ENCODE measurements at regions not wholly inside any gene's neighbourhood (a gene's known extent, or its start where the extent isn't known, plus 50 kb on each side); places are given as distances from the start of the nearest gene placed in this dataset.

GRCh38 chr2:174694196-174694878, 69.9 kb downstream of the CHRNA1 start:
- Histone ChIP-seq H3K9ac (ENCODE audit: low read length) (no peak overlapping the region), H3K36me3 (replicated peaks in 1 of 2; ENCODE audit: control extremely low read depth in 1 of 2, control insufficient read depth in 1 of 2, extremely low read depth in 1 of 2, insufficient read depth in 2 of 2, low read length in 1 of 2) (no peaks in the 10 kb centered on the region), H3K4me1 (ENCODE audit: control insufficient read depth in 2 of 2, insufficient read depth in 2 of 2, low read length in 2 of 2) (no peaks in the 10 kb centered on the region), H3K27ac (ENCODE audit: low read length in 2 of 2) (no peak overlapping the region), H3K4me2 (replicated peaks; ENCODE audit: low read depth, low read length, poor library complexity, severe bottlenecking) (no peak overlapping the region), H2AFZ (ENCODE audit: insufficient read depth, low read depth, low read length, poor library complexity, severe bottlenecking) (no peak overlapping the region), H4K20me1 (ENCODE audit: control insufficient read depth, insufficient read depth, low read length, poor library complexity, severe bottlenecking) (no peaks in the 10 kb centered on the region), H3K27me3 (replicated peaks in 1 of 4; ENCODE audit: control extremely low read depth in 1 of 4, control insufficient read depth in 3 of 4, insufficient read depth in 4 of 4, low read length in 3 of 4) (peaks cover 0 to 22% (median 0%) of the 10 kb centered on the region in 4 experiments), H3K4me3 (ENCODE audit: control extremely low read depth in 1 of 5, extremely low read depth in 1 of 5, insufficient read depth in 1 of 5, low read depth in 2 of 5, low read length in 4 of 5) (no peak overlapping the region), H3K79me2 (ENCODE audit: control insufficient read depth, insufficient read depth, low read length) (no peaks in the 10 kb centered on the region), H3K9me3 (ENCODE audit: control extremely low read depth in 1 of 3, control insufficient read depth in 2 of 3, insufficient read depth in 1 of 3, low read length in 2 of 3) (no peaks in the 10 kb centered on the region)
- Mint-ChIP-seq H3K27ac (no peak overlapping the region), H3K4me3 (no peak overlapping the region), H3K9me3 (ENCODE audit: insufficient read depth) (no peaks in the 10 kb centered on the region), H3K4me1 (no peaks in the 10 kb centered on the region), H3K27me3 (peaks cover 17% of the 10 kb centered on the region)
- DNase-seq: no peak
- ATAC-seq (ENCODE audit: low read depth): no peak
- intact Hi-C loops (cut with micrococcal nuclease): no loop called here
- ChIA-PET POLR2A (no interaction called here), CTCF (interaction anchor here (1.0 to 9.8 kb wide), 13 partner anchors 6 to 231 kb away, joined by 3 to 110 read pairs (median 4); partner anchors contain the start of gene WIPF1)
- TF ChIP-seq EZH2 (IDR thresholded peaks at IDR 0.05; ENCODE audit: borderline replicate concordance, insufficient read depth, low read depth, low read length, poor library complexity, severe bottlenecking) (no peak), CTCF (IDR thresholded peaks at IDR 0.05) (no peak)
- WGBS (ENCODE audit: insufficient coverage): 85% methylated on average over 5 of the region's 5 CpGs

DNA sequence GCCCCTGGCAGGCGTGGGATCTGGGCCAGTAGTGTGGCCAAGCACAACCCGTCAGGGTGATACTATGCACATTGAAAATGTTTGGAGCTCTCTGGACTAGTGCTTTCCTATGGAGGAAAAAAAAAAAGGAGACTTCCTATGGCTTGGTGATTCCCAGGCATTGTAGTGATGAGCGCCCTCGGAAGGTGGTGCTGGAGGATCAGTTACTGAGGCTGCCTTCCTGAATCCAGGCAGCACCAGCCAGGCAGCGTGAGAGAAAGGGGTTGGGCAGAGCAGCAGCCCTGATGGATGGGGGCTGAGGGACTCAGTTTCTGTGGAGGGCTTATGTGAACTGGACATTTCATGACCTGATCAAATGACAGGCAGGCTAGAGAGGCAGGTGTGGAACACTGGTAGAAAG, 70.9 kb downstream of the CHRNA1 start:
- Mint-ChIP-seq H3K27ac (no peak overlapping the region), H3K27me3 (peaks cover 19% of the 10 kb centered on the region), H3K4me1 (no peaks in the 10 kb centered on the region), H3K9me3 (ENCODE audit: insufficient read depth) (no peaks in the 10 kb centered on the region), H3K4me3 (no peak overlapping the region)
- no peak for DNase-seq
- H4K20me1 ChIP-seq (ENCODE audit: control insufficient read depth, insufficient read depth, low read length, poor library complexity, severe bottlenecking): no peaks in the 10 kb centered on the region
- H3K4me3 ChIP-seq (ENCODE audit: control extremely low read depth in 1 of 5, extremely low read depth in 1 of 5, insufficient read depth in 1 of 5, low read depth in 2 of 5, low read length in 4 of 5): no peak overlapping the region
- no peak overlapping the region for H3K27ac ChIP-seq (ENCODE audit: low read length in 2 of 2)
- H3K4me2 ChIP-seq (replicated peaks; ENCODE audit: low read depth, low read length, poor library complexity, severe bottlenecking): no peak overlapping the region
- H3K79me2 ChIP-seq (ENCODE audit: control insufficient read depth, insufficient read depth, low read length): no peaks in the 10 kb centered on the region
- intact Hi-C loops (cut with micrococcal nuclease): no loop called here
- no peak overlapping the region for H3K9ac ChIP-seq (ENCODE audit: low read length)
- WGBS (ENCODE audit: insufficient coverage): 93% methylated on average over 5 of the region's 5 CpGs
- no peaks in the 10 kb centered on the region for H3K36me3 ChIP-seq (replicated peaks in 1 of 2; ENCODE audit: control extremely low read depth in 1 of 2, control insufficient read depth in 1 of 2, extremely low read depth in 1 of 2, insufficient read depth in 2 of 2, low read length in 1 of 2)
- no peak for TF ChIP-seq EZH2 (IDR thresholded peaks at IDR 0.05; ENCODE audit: borderline replicate concordance, insufficient read depth, low read depth, low read length, poor library complexity, severe bottlenecking)
- no peak for TF ChIP-seq CTCF (IDR thresholded peaks at IDR 0.05)
- no peak for ATAC-seq (ENCODE audit: low read depth)
- peaks cover 0 to 22% (median 0%) of the 10 kb centered on the region in 4 experiments for H3K27me3 ChIP-seq (replicated peaks in 1 of 4; ENCODE audit: control extremely low read depth in 1 of 4, control insufficient read depth in 3 of 4, insufficient read depth in 4 of 4, low read length in 3 of 4)
- POLR2A ChIA-PET: no interaction called here
- H3K9me3 ChIP-seq (ENCODE audit: control extremely low read depth in 1 of 3, control insufficient read depth in 2 of 3, insufficient read depth in 1 of 3, low read length in 2 of 3): no peaks in the 10 kb centered on the region
- H2AFZ ChIP-seq (ENCODE audit: insufficient read depth, low read depth, low read length, poor library complexity, severe bottlenecking): no peak overlapping the region
- peaks cover 0 to under 1% of the 10 kb centered on the region in 2 donors for H3K4me1 ChIP-seq (ENCODE audit: control insufficient read depth in 2 of 2, insufficient read depth in 2 of 2, low read length in 2 of 2)
- CTCF ChIA-PET: interaction anchor here (0.7 to 14.6 kb wide), 5 partner anchors 11 to 230 kb away, joined by 3 to 331 read pairs (median 11); no protein-coding TSS in a partner anchor
